ENCODE measurements at regions not wholly inside any gene's neighbourhood (a gene's known extent, or its start where the extent isn't known, plus 50 kb on each side); places are given as distances from the start of the nearest gene placed in this dataset.
"Not testable (repeated sequence)": the region's sequence is repeated elsewhere in the genome, so short reads cannot be mapped to it uniquely, and the experiment has no call there.

GRCh38 chr14:92248696-92249095 lies 74.3 kb upstream of the SLC24A4 start:
- Histone ChIP-seq H3K27ac (no peak overlapping the region), H3K36me3 (no peaks in the 10 kb centered on the region), H3K27me3 (replicated peaks; ENCODE audit: insufficient read depth) (no peaks in the 10 kb centered on the region), H3K4me3 (no peak overlapping the region), H3K4me1 (ENCODE audit: control insufficient read depth in 1 of 2, low read depth in 2 of 2) (no peaks in the 10 kb centered on the region), H3K9me3 (peaks cover 3% of the 10 kb centered on the region)
- DNase-seq (ENCODE audit: low spot score) (no peak), ATAC-seq (ENCODE audit: insufficient number of reproducible peaks, low FRiP score, low read depth) (no peak)
- TF ChIP-seq, protein P1, sequence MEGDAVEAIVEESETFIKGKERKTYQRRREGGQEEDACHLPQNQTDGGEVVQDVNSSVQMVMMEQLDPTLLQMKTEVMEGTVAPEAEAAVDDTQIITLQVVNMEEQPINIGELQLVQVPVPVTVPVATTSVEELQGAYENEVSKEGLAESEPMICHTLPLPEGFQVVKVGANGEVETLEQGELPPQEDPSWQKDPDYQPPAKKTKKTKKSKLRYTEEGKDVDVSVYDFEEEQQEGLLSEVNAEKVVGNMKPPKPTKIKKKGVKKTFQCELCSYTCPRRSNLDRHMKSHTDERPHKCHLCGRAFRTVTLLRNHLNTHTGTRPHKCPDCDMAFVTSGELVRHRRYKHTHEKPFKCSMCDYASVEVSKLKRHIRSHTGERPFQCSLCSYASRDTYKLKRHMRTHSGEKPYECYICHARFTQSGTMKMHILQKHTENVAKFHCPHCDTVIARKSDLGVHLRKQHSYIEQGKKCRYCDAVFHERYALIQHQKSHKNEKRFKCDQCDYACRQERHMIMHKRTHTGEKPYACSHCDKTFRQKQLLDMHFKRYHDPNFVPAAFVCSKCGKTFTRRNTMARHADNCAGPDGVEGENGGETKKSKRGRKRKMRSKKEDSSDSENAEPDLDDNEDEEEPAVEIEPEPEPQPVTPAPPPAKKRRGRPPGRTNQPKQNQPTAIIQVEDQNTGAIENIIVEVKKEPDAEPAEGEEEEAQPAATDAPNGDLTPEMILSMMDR (IDR thresholded peaks at IDR 0.05) = no peak

GRCh38 chr14:92250366-92250765 lies 72.6 kb upstream of the SLC24A4 start:
- H3K4me1 ChIP-seq (ENCODE audit: control insufficient read depth in 1 of 2, low read depth in 2 of 2); H3K4me3 ChIP-seq; ATAC-seq (ENCODE audit: insufficient number of reproducible peaks, low FRiP score, low read depth); H3K36me3 ChIP-seq; H3K27ac ChIP-seq; H3K27me3 ChIP-seq (replicated peaks; ENCODE audit: insufficient read depth); DNase-seq (ENCODE audit: low spot score); H3K9me3 ChIP-seq: not testable (repeated sequence)

- H3K4me1 ChIP-seq (ENCODE audit: control insufficient read depth in 1 of 2, low read depth in 2 of 2) = peaks cover 0 to 9% of the 10 kb centered on the region in 2 donors
- TF ChIP-seq, protein P1 (IDR thresholded peaks at IDR 0.05) = no peak
- H3K9me3 ChIP-seq = no peaks in the 10 kb centered on the region
- H3K4me3 ChIP-seq = no peak overlapping the region
- no peak overlapping the region for H3K27ac ChIP-seq
- DNase-seq (ENCODE audit: low spot score) = no peak
- no peaks in the 10 kb centered on the region for H3K27me3 ChIP-seq (replicated peaks; ENCODE audit: insufficient read depth)
- ATAC-seq (ENCODE audit: insufficient number of reproducible peaks, low FRiP score, low read depth) = no peak
- no peaks in the 10 kb centered on the region for H3K36me3 ChIP-seq
Measured at GRCh38 chr14:92252323-92252722, 70.6 kb upstream of the SLC24A4 start.

GRCh38 chr14:92253381-92253894 lies 69.5 kb upstream of the SLC24A4 start:
- Histone ChIP-seq H3K4me3 (no peak overlapping the region), H3K4me1 (ENCODE audit: control insufficient read depth in 1 of 2, low read depth in 2 of 2) (peaks cover 0 to 9% of the 10 kb centered on the region in 2 donors), H3K27ac (no peak overlapping the region), H3K9me3 (no peaks in the 10 kb centered on the region), H3K36me3 (no peaks in the 10 kb centered on the region), H3K27me3 (replicated peaks; ENCODE audit: insufficient read depth) (no peaks in the 10 kb centered on the region)
- no peak for DNase-seq (ENCODE audit: low spot score)
- ATAC-seq (ENCODE audit: insufficient number of reproducible peaks, low FRiP score, low read depth) = no peak
- TF ChIP-seq, protein P1 (IDR thresholded peaks at IDR 0.05) = no peak

DNA sequence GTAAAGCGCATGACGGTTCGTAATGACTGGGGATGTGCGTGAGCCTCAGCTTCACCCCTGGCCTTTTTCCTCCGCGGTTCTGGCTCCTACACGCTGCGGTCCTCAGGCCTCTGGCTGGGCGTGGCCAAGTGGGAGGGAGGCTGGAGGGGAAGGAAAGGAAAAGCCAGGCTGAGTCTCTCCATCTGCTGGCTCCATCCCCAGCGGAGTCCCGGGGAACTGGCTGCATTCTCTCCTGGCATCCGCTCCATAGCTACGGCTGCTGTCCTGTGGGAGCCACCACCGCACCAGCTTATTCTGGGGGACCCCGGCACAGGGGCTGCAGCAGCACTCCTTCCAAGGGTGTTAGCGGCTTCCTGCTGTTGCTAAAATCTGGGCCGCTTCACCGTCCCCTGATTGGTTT lies 68.2 kb upstream of the SLC24A4 start:
- TF ChIP-seq, protein P1 (IDR thresholded peaks at IDR 0.05) = peak; percentile 30
- H3K27me3 ChIP-seq (replicated peaks; ENCODE audit: insufficient read depth) = no peaks in the 10 kb centered on the region
- peak overlapping the region; percentile 51 for H3K4me3 ChIP-seq
- ATAC-seq (ENCODE audit: insufficient number of reproducible peaks, low FRiP score, low read depth) = no peak
- peaks cover 0 to 9% of the 10 kb centered on the region in 2 donors for H3K4me1 ChIP-seq (ENCODE audit: control insufficient read depth in 1 of 2, low read depth in 2 of 2)
- H3K27ac ChIP-seq = no peak overlapping the region
- no peaks in the 10 kb centered on the region for H3K36me3 ChIP-seq
- H3K9me3 ChIP-seq = no peaks in the 10 kb centered on the region
- DNase-seq (ENCODE audit: low spot score) = no peak

DNA sequence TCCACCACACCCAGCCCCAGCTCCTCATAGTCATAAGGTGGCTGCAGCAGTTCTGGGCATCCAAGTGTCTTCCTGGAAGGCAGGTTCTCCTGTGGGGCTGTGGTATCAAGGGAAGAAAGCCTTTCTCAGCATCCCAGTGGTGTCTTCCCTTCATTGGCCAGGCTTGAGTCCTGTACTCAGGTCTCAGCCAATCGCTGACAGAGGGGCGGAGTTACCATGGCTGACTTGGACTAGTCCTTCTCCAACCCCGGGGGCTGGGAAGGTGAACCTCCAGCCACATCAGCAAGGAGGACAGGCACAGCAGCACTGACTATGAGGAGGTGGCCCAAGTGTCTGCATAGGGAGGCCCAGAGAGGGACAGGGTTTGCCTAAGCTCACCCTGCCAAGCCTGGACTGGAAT lies 64.0 kb upstream of the SLC24A4 start:
- DNase-seq (ENCODE audit: low spot score) = no peak
- Histone ChIP-seq H3K36me3 (no peaks in the 10 kb centered on the region), H3K27me3 (replicated peaks; ENCODE audit: insufficient read depth) (no peaks in the 10 kb centered on the region), H3K9me3 (no peaks in the 10 kb centered on the region), H3K4me3 (no peak overlapping the region), H3K27ac (no peak overlapping the region), H3K4me1 (ENCODE audit: control insufficient read depth in 1 of 2, low read depth in 2 of 2) (peaks cover 3 to 17% of the 10 kb centered on the region in 2 donors)
- TF ChIP-seq, protein P1 (IDR thresholded peaks at IDR 0.05) = no peak
- no peak for ATAC-seq (ENCODE audit: insufficient number of reproducible peaks, low FRiP score, low read depth)
